Keratinocyte (primary cell): ENCODE measurements at regions not wholly inside any gene's neighbourhood (a gene's known extent, or its start where the extent isn't known, plus 50 kb on each side); places are given as distances from the start of the nearest gene placed in this dataset.

Experiments used
- DNase-seq: peaks from one replicate; pipeline ENCODE4 v3.0.0-alpha.2; 2011; ENCODE audit warnings: low read depth, missing footprints, low spot score
- FAIRE-seq: peaks from 2 replicates; lab custom pipeline; 2011; peaks lifted over from hg19 to GRCh38; lab: Jason Lieb, UNC
- H2AFZ ChIP-seq: 2 replicates; pipeline ENCODE4 v1.6.0; 2012; ENCODE audit warnings: low read length, control low read depth, inconsistent platforms; ENCODE audit not compliant: control insufficient read depth
- H3K27ac ChIP-seq: 2 replicates; pipeline ENCODE4 v1.5.1; 2011; ENCODE audit warnings: low read length; ENCODE audit not compliant: control insufficient read depth, insufficient read depth
- H3K27me3 ChIP-seq: 3 replicates; pipeline ENCODE4 v1.6.0; 2011; ENCODE audit warnings: low read length; ENCODE audit not compliant: control insufficient read depth, insufficient read depth; ENCODE audit errors: extremely low read depth
- H3K36me3 ChIP-seq, 2 experiments: 2 replicates in 1 of 2; 3 replicates in 1 of 2; pipeline ENCODE4 v1.5.1; 2011; ENCODE audit warnings: low read length in 2 of 2, mild to moderate bottlenecking in 1 of 2; ENCODE audit not compliant: control insufficient read depth in 2 of 2, insufficient read depth in 2 of 2; ENCODE audit errors: extremely low read depth in 1 of 2
- H3K4me1 ChIP-seq: 3 replicates; pipeline ENCODE4 v1.5.1; 2011; ENCODE audit warnings: low read length; ENCODE audit not compliant: control insufficient read depth, insufficient read depth; ENCODE audit errors: extremely low read depth
- H3K4me2 ChIP-seq: 3 replicates; pipeline ENCODE4 v1.6.0; 2011; ENCODE audit warnings: low read depth, low read length; ENCODE audit not compliant: control insufficient read depth, insufficient read depth; ENCODE audit errors: extremely low read depth
- H3K4me3 ChIP-seq, 3 experiments: fragments of 200-600 bp in 1 of 3; sonication (generic) in 1 of 3; 2 replicates in 2 of 3; 3 replicates in 1 of 3; pipeline ENCODE4 v1.5.1; 2011 to 2016; ENCODE audit warnings: low read length in 3 of 3, mild to moderate bottlenecking in 3 of 3, control low read depth in 2 of 3, inconsistent platforms in 1 of 3, low read depth in 1 of 3, mixed read lengths in 1 of 3, mixed run types in 1 of 3, moderate library complexity in 1 of 3; ENCODE audit not compliant: control insufficient read depth in 2 of 3, insufficient read depth in 2 of 3; ENCODE audit errors: extremely low read depth in 1 of 3
- H3K79me2 ChIP-seq: 2 replicates; pipeline ENCODE4 v1.6.0; 2012; ENCODE audit warnings: low read length; ENCODE audit not compliant: control insufficient read depth, insufficient read depth
- H3K9ac ChIP-seq: 3 replicates; pipeline ENCODE4 v1.6.0; 2011; ENCODE audit warnings: low read length; ENCODE audit not compliant: control insufficient read depth, insufficient read depth; ENCODE audit errors: extremely low read depth
- H3K9me1 ChIP-seq: 3 replicates; pipeline ENCODE4 v1.6.0; 2011; ENCODE audit warnings: low read length; ENCODE audit not compliant: control insufficient read depth, insufficient read depth; ENCODE audit errors: extremely low read depth
- H3K9me3 ChIP-seq: 2 replicates; pipeline ENCODE4 v1.5.1; 2012; ENCODE audit warnings: low read depth, low read length; ENCODE audit not compliant: control insufficient read depth
- H4K20me1 ChIP-seq: 3 replicates; pipeline ENCODE4 v1.6.0; 2011; ENCODE audit warnings: low read length; ENCODE audit not compliant: control insufficient read depth, insufficient read depth; ENCODE audit errors: extremely low read depth
- CTCF ChIP-seq, 3 experiments: IDR thresholded peaks in 1 of 3; conservative IDR thresholded peaks in 1 of 3; optimal IDR thresholded peaks in 1 of 3; 2 replicates in 2 of 3; 3 replicates in 1 of 3; pipeline versions ENCODE3 to v1.5.1; 2011; ENCODE audit warnings: low read length in 3 of 3, mild to moderate bottlenecking in 3 of 3, moderate library complexity in 2 of 3, control low read depth in 1 of 3, inconsistent platforms in 1 of 3; ENCODE audit not compliant: insufficient read depth in 2 of 3; ENCODE audit errors: extremely low read depth in 1 of 3
- EZH2 ChIP-seq: IDR thresholded peaks from one replicate; pipeline ENCODE4 v1.6.1; 2012; ENCODE audit warnings: inconsistent platforms, mild to moderate bottlenecking, low read length, moderate library complexity
- dilution Hi-C: fragments of 300-500 bp; cut with MboI; formaldehyde crosslinking; loops from one replicate; pipeline ENCODE4 v1.7.0; 2020; ENCODE audit warnings: low sequenced_read_pairs; ENCODE audit not compliant: extremely low pct_ligation_motif_present

GRCh38 chr4:184313058-184313581 lies 95.4 kb upstream of the ENPP6 start:
- H4K20me1 ChIP-seq = no peaks in the 10 kb centered on the region
- no peak overlapping the region for H2AFZ ChIP-seq
- dilution Hi-C loops = no loop called here
- FAIRE-seq = no peak
- H3K9ac ChIP-seq = no peak overlapping the region
- no peak overlapping the region for H3K4me3 ChIP-seq
- DNase-seq = no peak
- no peak overlapping the region for H3K4me2 ChIP-seq
- no peaks in the 10 kb centered on the region for H3K36me3 ChIP-seq
- no peak overlapping the region for H3K27ac ChIP-seq
- H3K4me1 ChIP-seq = no peaks in the 10 kb centered on the region
- H3K9me3 ChIP-seq = no peaks in the 10 kb centered on the region
- H3K79me2 ChIP-seq = no peaks in the 10 kb centered on the region
- no peaks in the 10 kb centered on the region for H3K27me3 ChIP-seq
- no peaks in the 10 kb centered on the region for H3K9me1 ChIP-seq
- no peak for TF ChIP-seq CTCF (optimal IDR thresholded peaks at IDR 0.05 in 1 of 3, IDR thresholded peaks at IDR 0.05 in 1 of 3, conservative IDR thresholded peaks at IDR 0.05 in 1 of 3; ENCODE audit: extremely low read depth in 1 of 3, insufficient read depth in 2 of 3, low read length in 3 of 3)
- TF ChIP-seq EZH2 = no peak

GRCh38 chr4:184312126-184312525 lies 94.5 kb upstream of the ENPP6 start:
- H3K4me2 ChIP-seq = no peak overlapping the region
- dilution Hi-C loops = no loop called here
- TF ChIP-seq CTCF (optimal IDR thresholded peaks at IDR 0.05 in 1 of 3, IDR thresholded peaks at IDR 0.05 in 1 of 3, conservative IDR thresholded peaks at IDR 0.05 in 1 of 3; ENCODE audit: extremely low read depth in 1 of 3, insufficient read depth in 2 of 3, low read length in 3 of 3) = no peak
- TF ChIP-seq EZH2 = no peak

More at GRCh38 chr4:184312126-184312525, 94.5 kb upstream of the ENPP6 start:
- Histone ChIP-seq H3K9ac (no peak overlapping the region), H3K27me3 (no peaks in the 10 kb centered on the region), H3K79me2 (no peaks in the 10 kb centered on the region), H3K36me3 (no peaks in the 10 kb centered on the region), H3K4me3 (no peak overlapping the region), H3K27ac (no peak overlapping the region), H2AFZ (no peak overlapping the region), H4K20me1 (no peaks in the 10 kb centered on the region), H3K4me1 (no peaks in the 10 kb centered on the region), H3K9me3 (no peaks in the 10 kb centered on the region), H3K9me1 (no peaks in the 10 kb centered on the region)
- DNase-seq (no peak), FAIRE-seq (no peak)
